ENCODE measurements at regions not wholly inside any gene's neighbourhood (a gene's known extent, or its start where the extent isn't known, plus 50 kb on each side); places are given as distances from the start of the nearest gene placed in this dataset.

- no TSS peak for BruUV-seq (replicated peaks)
- ChIA-PET CTCF (interaction anchor here (0.5 kb wide), 1 partner anchor 1433 kb away, joined by 3 read pairs; no protein-coding TSS in a partner anchor), POLR2A (no interaction called here)
- no peak overlapping the region for H3K4me2 ChIP-seq (ENCODE audit: insufficient read depth, low read length)
- no peak overlapping the region for H3K9ac ChIP-seq (replicated peaks; ENCODE audit: extremely low read depth, insufficient read depth, low read length)
- no peaks in the 10 kb centered on the region for H3K9me1 ChIP-seq (replicated peaks; ENCODE audit: control insufficient read depth, extremely low read depth, insufficient read depth, low read length)
- H3K79me2 ChIP-seq (ENCODE audit: control insufficient read depth, insufficient read depth, low read length): no peaks in the 10 kb centered on the region
- no peak overlapping the region for H3K27ac ChIP-seq (ENCODE audit: insufficient read depth, low read depth, low read length)
- H3K9me3 ChIP-seq (replicated peaks; ENCODE audit: control insufficient read depth, insufficient read depth, low read length): no peaks in the 10 kb centered on the region
- no peak overlapping the region for H3K4me3 ChIP-seq (replicated peaks in 1 of 3; ENCODE audit: insufficient read depth in 1 of 3, low read depth in 1 of 3, low read length in 3 of 3)
- H3K36me3 ChIP-seq (ENCODE audit: control insufficient read depth in 2 of 2, extremely low read depth in 1 of 2, insufficient read depth in 2 of 2, low read length in 2 of 2): no peaks in the 10 kb centered on the region
- H2AFZ ChIP-seq (ENCODE audit: low read depth, low read length): no peak overlapping the region
- H3K4me1 ChIP-seq (ENCODE audit: control insufficient read depth, extremely low read depth, insufficient read depth, low read length): no peaks in the 10 kb centered on the region
- FAIRE-seq (no peak), DNase-seq (ENCODE audit: low read depth, low spot score) (no peak)
- dilution Hi-C loops (cut with MboI; ENCODE audit: extremely low pct_ligation_motif_present, low sequenced_read_pairs): no loop called here
- no peaks in the 10 kb centered on the region for H3K27me3 ChIP-seq (ENCODE audit: control insufficient read depth in 2 of 2, insufficient read depth in 2 of 2, low read length in 2 of 2)
- no peaks in the 10 kb centered on the region for H4K20me1 ChIP-seq (replicated peaks; ENCODE audit: control insufficient read depth, extremely low read depth, insufficient read depth, low read length)
- intact Hi-C loops (cut with micrococcal nuclease): no loop called here
- TF ChIP-seq GATA2 (IDR thresholded peaks at IDR 0.05; ENCODE audit: insufficient read depth, insufficient read length, low read depth, low read length) (no peak), MAX (IDR thresholded peaks at IDR 0.05; ENCODE audit: insufficient read depth, insufficient read length) (no peak), JUN (IDR thresholded peaks at IDR 0.05; ENCODE audit: borderline replicate concordance, insufficient read depth, insufficient read length, low read depth) (no peak), MYC (IDR thresholded peaks at IDR 0.05; ENCODE audit: low read depth, low read length) (no peak), POLR2AphosphoS5 (IDR thresholded peaks at IDR 0.05; ENCODE audit: insufficient read depth, low read depth, low read length) (no peak), POLR2A (IDR thresholded peaks at IDR 0.05; ENCODE audit: low read depth, low read length) (no peak), FOS (IDR thresholded peaks at IDR 0.05; ENCODE audit: borderline replicate concordance, insufficient read depth, low read length) (no peak), EZH2 (IDR thresholded peaks at IDR 0.05; ENCODE audit: borderline replicate concordance, low read depth, low read length, severe bottlenecking) (no peak), CTCF (IDR thresholded peaks at IDR 0.05; ENCODE audit: extremely low read depth in 1 of 2, insufficient read depth in 1 of 2, low read depth in 1 of 2, low read length in 2 of 2) (no peak)
Observed at GRCh38 chr4:96756584-96756983, 916.7 kb downstream of the PDHA2 start.
